ENCODE measurements at regions not wholly inside any gene's neighbourhood (a gene's known extent, or its start where the extent isn't known, plus 50 kb on each side); places are given as distances from the start of the nearest gene placed in this dataset.
"Not testable (repeated sequence)": the region's sequence is repeated elsewhere in the genome, so short reads cannot be mapped to it uniquely, and the experiment has no call there.

- H3K36me3 ChIP-seq: no peaks in the 10 kb centered on the region
- no peak overlapping the region for H3K4me3 ChIP-seq
- peak overlapping the region in 1 of 4 donors; percentile 42 for H3K27ac ChIP-seq
- peak in 3 of 6 donors; percentile 35 to 42 (median 39) for DNase-seq
- H3K9me3 ChIP-seq: no peaks in the 10 kb centered on the region
- peaks cover 4 to 13% (median 5%) of the 10 kb centered on the region in 3 donors for H3K4me1 ChIP-seq
- FAIRE-seq: peak; percentile 78
- no peak for TF ChIP-seq CTCF (IDR thresholded peaks at IDR 0.05)
- no peaks in the 10 kb centered on the region for H3K27me3 ChIP-seq
- ATAC-seq: peak; percentile 89 to 92 (median 90)
- WGBS, 2 donors: 4 to 10% methylated on average over 1 of the region's 1 CpG
- intact Hi-C loops (cut with DNase I): no loop called here
Observed at GRCh38 chr2:189347540-189347939, 93.7 kb upstream of the WDR75 start.

GRCh38 chr2:189348369-189348768, 92.9 kb upstream of the WDR75 start:
- ATAC-seq: no peak
- WGBS, 2 donors: 74 to 80% methylated on average over 1 of the region's 1 CpG
- no peak for DNase-seq
- no peaks in the 10 kb centered on the region for H3K9me3 ChIP-seq
- no peaks in the 10 kb centered on the region for H3K27me3 ChIP-seq
- no peak overlapping the region for H3K4me3 ChIP-seq
- H3K27ac ChIP-seq: no peak overlapping the region
- H3K4me1 ChIP-seq: peaks cover 4 to 13% (median 5%) of the 10 kb centered on the region in 3 donors
- FAIRE-seq: no peak
- no peaks in the 10 kb centered on the region for H3K36me3 ChIP-seq
- no peak for TF ChIP-seq CTCF (IDR thresholded peaks at IDR 0.05)
- intact Hi-C loops (cut with DNase I): no loop called here

GRCh38 chr2:189350540-189351209, 90.6 kb upstream of the WDR75 start:
- 10 to 36% methylated on average over 3 of the region's 3 CpGs for WGBS, 2 donors
- Histone ChIP-seq H3K27ac (no peak overlapping the region), H3K4me3 (no peak overlapping the region), H3K27me3 (no peaks in the 10 kb centered on the region), H3K9me3 (no peaks in the 10 kb centered on the region), H3K4me1 (peaks cover 4 to 13% (median 5%) of the 10 kb centered on the region in 3 donors), H3K36me3 (no peaks in the 10 kb centered on the region)
- no peak for TF ChIP-seq CTCF (IDR thresholded peaks at IDR 0.05)
- ATAC-seq (peak; percentile 71 to 83 (median 80)), DNase-seq (peak in 2 of 6 donors; percentile 24 to 29), FAIRE-seq (no peak)
- intact Hi-C loops (cut with DNase I): no loop called here

- FAIRE-seq; DNase-seq; intact Hi-C loops (cut with DNase I); H3K9me3 ChIP-seq; H3K27me3 ChIP-seq; H3K36me3 ChIP-seq; H3K4me3 ChIP-seq; H3K27ac ChIP-seq; ATAC-seq: not testable (repeated sequence)
- H3K4me1 ChIP-seq: peaks cover 4 to 11% (median 5%) of the 10 kb centered on the region in 3 donors
- 96 to 100% methylated on average over 1 of the region's 1 CpG for WGBS, 2 donors
Observed at GRCh38 chr2:189351933-189352332, 89.3 kb upstream of the WDR75 start.

GRCh38 chr2:189357375-189357774, 83.9 kb upstream of the WDR75 start:
- intact Hi-C loops (cut with DNase I); FAIRE-seq; H3K9me3 ChIP-seq; DNase-seq; H3K4me3 ChIP-seq; ATAC-seq; H3K4me1 ChIP-seq; H3K27me3 ChIP-seq; H3K36me3 ChIP-seq; H3K27ac ChIP-seq: not testable (repeated sequence)
- WGBS, 2 donors: 89 to 91% methylated on average over 4 of the region's 4 CpGs

- WGBS, 2 donors: 84 to 85% methylated on average over 1 of the region's 1 CpG
- FAIRE-seq: no peak
- Histone ChIP-seq H3K27ac (no peak overlapping the region), H3K27me3 (no peaks in the 10 kb centered on the region), H3K9me3 (no peaks in the 10 kb centered on the region), H3K36me3 (no peaks in the 10 kb centered on the region), H3K4me3 (no peak overlapping the region), H3K4me1 (no peaks in the 10 kb centered on the region)
- TF ChIP-seq CTCF (IDR thresholded peaks at IDR 0.05): no peak
- intact Hi-C loops (cut with DNase I): no loop called here
- ATAC-seq: no peak
- DNase-seq: no peak
Observed at GRCh38 chr2:189360861-189361260, 80.4 kb upstream of the WDR75 start.

All from pancreas (tissue), 10 donors.